DOHH2 (cell line): ENCODE measurements at regions not wholly inside any gene's neighbourhood (a gene's known extent, or its start where the extent isn't known, plus 50 kb on each side); places are given as distances from the start of the nearest gene placed in this dataset.

Source experiments
- CTCF ChIP-seq: fragments of 200-600 bp; sonication (generic); IDR thresholded peaks from one replicate; pipeline ENCODE4 v1.5.1; 2014; ENCODE audit warnings: antibody characterized with exemption, mild to moderate bottlenecking, low read depth, low read length; ENCODE audit not compliant: poor library complexity, severe bottlenecking
- EZH2phosphoT487 ChIP-seq: fragments of 200-600 bp; sonication (generic); IDR thresholded peaks from 2 replicates; pipeline ENCODE4 v1.6.1; 2017; ENCODE audit warnings: borderline replicate concordance, mild to moderate bottlenecking, antibody characterized with exemption, low read length, moderate library complexity, mixed read lengths

DNA sequence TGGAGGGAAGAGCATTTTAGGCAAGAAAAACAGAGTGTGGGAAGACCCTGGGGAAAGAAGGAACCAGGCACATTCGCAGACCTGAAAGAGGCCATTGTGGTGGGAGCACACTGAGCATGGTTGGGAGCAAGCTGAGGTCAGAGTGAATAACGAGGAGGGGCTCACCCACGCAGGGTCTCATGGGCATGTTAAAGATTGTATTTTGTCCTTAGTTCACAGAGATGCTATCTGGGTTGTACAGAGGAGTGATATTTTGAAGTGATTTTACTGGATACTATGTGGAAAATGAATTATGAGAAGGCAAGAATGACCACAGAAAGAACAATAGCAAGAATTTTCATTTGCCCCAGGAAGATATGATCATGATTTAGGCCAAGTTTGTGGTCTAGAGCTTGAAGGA, 578.3 kb upstream of the NR5A2 start:
- TF ChIP-seq CTCF, result no peak
- no peak for TF ChIP-seq EZH2phosphoT487
